Parathyroid adenoma (tissue), 2 donors: ENCODE measurements at regions not wholly inside any gene's neighbourhood (a gene's known extent, or its start where the extent isn't known, plus 50 kb on each side); places are given as distances from the start of the nearest gene placed in this dataset.

ENCODE experiments used
- H2AFZ ChIP-seq: fragments of 300-600 bp; sonication (generic); one replicate; pipeline ENCODE4 v1.7.0; 2017; ENCODE audit warnings: antibody characterized with exemption, mild to moderate bottlenecking
- H3K27ac ChIP-seq: fragments of 300-600 bp; sonication (generic); one replicate; pipeline ENCODE4 v1.7.0; 2017
- H3K27me3 ChIP-seq: fragments of 300-600 bp; sonication (generic); one replicate; pipeline ENCODE4 v1.7.0; 2017; ENCODE audit warnings: low read length; ENCODE audit not compliant: control insufficient read depth, insufficient read depth
- H3K36me3 ChIP-seq: fragments of 300-600 bp; sonication (generic); one replicate; pipeline ENCODE4 v1.7.0; 2017; ENCODE audit warnings: low read length; ENCODE audit not compliant: control insufficient read depth, insufficient read depth
- H3K4me1 ChIP-seq: fragments of 300-600 bp; sonication (generic); one replicate; pipeline ENCODE4 v1.7.0; 2017; ENCODE audit warnings: control low read depth
- H3K4me2 ChIP-seq: fragments of 300-600 bp; sonication (generic); one replicate; pipeline ENCODE4 v1.7.0; 2017; ENCODE audit warnings: low read length
- H3K4me3 ChIP-seq: fragments of 300-600 bp; sonication (generic); one replicate; pipeline ENCODE4 v1.7.0; 2017; ENCODE audit warnings: low read depth, low read length
- H3K79me2 ChIP-seq: fragments of 300-600 bp; sonication (generic); one replicate; pipeline ENCODE4 v1.7.0; 2017; ENCODE audit warnings: control low read depth
- H3K9ac ChIP-seq: fragments of 300-600 bp; sonication (generic); one replicate; pipeline ENCODE4 v1.7.0; 2017; ENCODE audit warnings: mild to moderate bottlenecking
- H3K9me3 ChIP-seq: fragments of 300-600 bp; sonication (generic); one replicate; pipeline ENCODE4 v1.7.0; 2017; ENCODE audit warnings: low read length; ENCODE audit not compliant: control insufficient read depth
- TF ChIP-seq, protein P1 (sequence below): fragments of 300-600 bp; sonication (generic); IDR thresholded peaks from one replicate; pipeline ENCODE4 v1.7.0; 2017; ENCODE audit warnings: antibody characterized with exemption, mild to moderate bottlenecking
- donor health status: primary hyperparathyroidism.

GRCh38 chr4:134961963-134962362 lies 760.4 kb upstream of the PABPC4L start:
- no peaks in the 10 kb centered on the region for H3K79me2 ChIP-seq
- no peaks in the 10 kb centered on the region for H3K36me3 ChIP-seq
- no peaks in the 10 kb centered on the region for H3K27me3 ChIP-seq
- no peak overlapping the region for H3K4me3 ChIP-seq
- TF ChIP-seq, protein P1, sequence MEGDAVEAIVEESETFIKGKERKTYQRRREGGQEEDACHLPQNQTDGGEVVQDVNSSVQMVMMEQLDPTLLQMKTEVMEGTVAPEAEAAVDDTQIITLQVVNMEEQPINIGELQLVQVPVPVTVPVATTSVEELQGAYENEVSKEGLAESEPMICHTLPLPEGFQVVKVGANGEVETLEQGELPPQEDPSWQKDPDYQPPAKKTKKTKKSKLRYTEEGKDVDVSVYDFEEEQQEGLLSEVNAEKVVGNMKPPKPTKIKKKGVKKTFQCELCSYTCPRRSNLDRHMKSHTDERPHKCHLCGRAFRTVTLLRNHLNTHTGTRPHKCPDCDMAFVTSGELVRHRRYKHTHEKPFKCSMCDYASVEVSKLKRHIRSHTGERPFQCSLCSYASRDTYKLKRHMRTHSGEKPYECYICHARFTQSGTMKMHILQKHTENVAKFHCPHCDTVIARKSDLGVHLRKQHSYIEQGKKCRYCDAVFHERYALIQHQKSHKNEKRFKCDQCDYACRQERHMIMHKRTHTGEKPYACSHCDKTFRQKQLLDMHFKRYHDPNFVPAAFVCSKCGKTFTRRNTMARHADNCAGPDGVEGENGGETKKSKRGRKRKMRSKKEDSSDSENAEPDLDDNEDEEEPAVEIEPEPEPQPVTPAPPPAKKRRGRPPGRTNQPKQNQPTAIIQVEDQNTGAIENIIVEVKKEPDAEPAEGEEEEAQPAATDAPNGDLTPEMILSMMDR = no peak
- no peaks in the 10 kb centered on the region for H3K4me1 ChIP-seq
- H3K27ac ChIP-seq = no peak overlapping the region
- H3K9ac ChIP-seq = no peak overlapping the region
- no peak overlapping the region for H2AFZ ChIP-seq
- H3K4me2 ChIP-seq = no peak overlapping the region
- peaks cover 3% of the 10 kb centered on the region for H3K9me3 ChIP-seq

DNA sequence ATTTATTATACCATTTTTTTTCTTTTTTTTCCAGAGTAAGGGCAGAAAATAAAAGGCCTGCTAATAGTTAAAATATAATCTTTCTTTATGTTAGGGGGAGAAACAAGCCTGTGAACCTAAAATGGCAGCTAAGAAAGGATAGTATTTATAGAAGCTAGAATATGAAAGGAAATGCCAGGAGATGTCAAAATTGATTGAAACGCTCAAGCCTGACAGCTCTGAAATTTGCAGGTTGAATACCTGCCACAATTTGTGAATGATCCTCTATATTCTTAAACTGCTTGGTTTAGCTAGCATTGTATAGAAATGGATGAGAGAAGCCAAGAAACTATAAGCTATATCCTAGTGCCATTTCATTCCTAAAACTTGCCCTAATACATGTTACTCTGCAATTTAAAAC lies 757.3 kb upstream of the PABPC4L start:
- no peaks in the 10 kb centered on the region for H3K79me2 ChIP-seq
- no peak overlapping the region for H2AFZ ChIP-seq
- TF ChIP-seq, protein P1 = no peak
- no peak overlapping the region for H3K27ac ChIP-seq
- no peak overlapping the region for H3K4me3 ChIP-seq
- H3K9ac ChIP-seq = no peak overlapping the region
- H3K9me3 ChIP-seq = no peaks in the 10 kb centered on the region
- no peaks in the 10 kb centered on the region for H3K36me3 ChIP-seq
- H3K4me2 ChIP-seq = no peak overlapping the region
- no peaks in the 10 kb centered on the region for H3K4me1 ChIP-seq
- H3K27me3 ChIP-seq = no peaks in the 10 kb centered on the region

DNA sequence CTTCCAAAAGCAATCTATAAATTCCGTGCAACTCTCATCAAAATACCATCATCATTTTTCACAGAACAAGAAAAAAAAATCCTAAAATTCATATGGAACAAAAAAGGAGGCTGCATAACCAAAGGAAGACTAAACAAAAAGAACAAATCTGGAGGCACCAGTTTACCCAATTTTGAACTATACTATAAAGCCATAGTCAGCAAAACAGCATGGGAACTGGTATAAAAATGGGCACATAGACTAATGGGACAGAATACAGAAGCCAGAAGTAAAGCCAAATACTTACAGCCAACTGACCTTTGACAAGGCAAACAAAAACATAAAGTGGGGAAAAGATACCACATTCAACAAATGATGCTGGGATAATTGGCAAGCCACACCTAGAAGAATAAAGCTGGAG lies 753.5 kb upstream of the PABPC4L start:
- Histone ChIP-seq H3K9me3 (no peaks in the 10 kb centered on the region), H2AFZ (no peak overlapping the region), H3K27ac (no peak overlapping the region), H3K4me3 (no peak overlapping the region), H3K9ac (no peak overlapping the region), H3K4me1 (no peaks in the 10 kb centered on the region), H3K27me3 (no peaks in the 10 kb centered on the region), H3K36me3 (no peaks in the 10 kb centered on the region), H3K4me2 (no peak overlapping the region), H3K79me2 (no peaks in the 10 kb centered on the region)
- TF ChIP-seq, protein P1 = no peak

GRCh38 chr4:134952775-134953174 lies 751.2 kb upstream of the PABPC4L start:
- Histone ChIP-seq H3K27ac (no peak overlapping the region), H3K9me3 (no peaks in the 10 kb centered on the region), H3K79me2 (no peaks in the 10 kb centered on the region), H3K9ac (no peak overlapping the region), H3K4me3 (no peak overlapping the region), H2AFZ (no peak overlapping the region), H3K4me2 (no peak overlapping the region), H3K36me3 (no peaks in the 10 kb centered on the region), H3K4me1 (no peaks in the 10 kb centered on the region), H3K27me3 (no peaks in the 10 kb centered on the region)
- TF ChIP-seq, protein P1 = no peak

- Histone ChIP-seq H3K9ac (no peak overlapping the region), H3K9me3 (no peaks in the 10 kb centered on the region), H2AFZ (no peak overlapping the region), H3K79me2 (no peaks in the 10 kb centered on the region), H3K27me3 (no peaks in the 10 kb centered on the region), H3K4me1 (no peaks in the 10 kb centered on the region), H3K4me2 (no peak overlapping the region), H3K4me3 (no peak overlapping the region), H3K27ac (no peak overlapping the region), H3K36me3 (no peaks in the 10 kb centered on the region)
- TF ChIP-seq, protein P1 = no peak
These were observed 750.7 kb upstream of the PABPC4L start for GRCh38 chr4:134952305-134952704.
